ENCODE measurements at regions not wholly inside any gene's neighbourhood (a gene's known extent, or its start where the extent isn't known, plus 50 kb on each side); places are given as distances from the start of the nearest gene placed in this dataset.

- Histone ChIP-seq H3K9ac (ENCODE audit: low read length) (no peak overlapping the region), H3K27ac (ENCODE audit: low read depth, low read length) (no peak overlapping the region), H2AFZ (ENCODE audit: low read depth, low read length) (no peak overlapping the region), H4K20me1 (ENCODE audit: insufficient read depth, low read length) (no peaks in the 10 kb centered on the region), H3K4me2 (ENCODE audit: low read length) (no peak overlapping the region), H3K4me1 (ENCODE audit: insufficient read depth, low read length) (no peaks in the 10 kb centered on the region), H3K27me3 (ENCODE audit: insufficient read depth, low read length) (no peaks in the 10 kb centered on the region), H3K9me3 (ENCODE audit: insufficient read depth, low read depth, low read length) (no peaks in the 10 kb centered on the region), H3K4me3 (ENCODE audit: insufficient read depth, low read depth, low read length) (no peak overlapping the region), H3K79me2 (ENCODE audit: insufficient read depth, low read length) (no peaks in the 10 kb centered on the region), H3K36me3 (ENCODE audit: insufficient read depth, low read length) (no peaks in the 10 kb centered on the region)
- TF ChIP-seq CTCF (IDR thresholded peaks at IDR 0.05; ENCODE audit: insufficient read depth, low read depth, low read length), result no peak
- H3K4me1 Mint-ChIP-seq (ENCODE audit: low read depth, unreplicated experiment), result no peaks in the 10 kb centered on the region
- no peaks in the 10 kb centered on the region for H3K27me3 Mint-ChIP-seq (ENCODE audit: low read depth, unreplicated experiment)
- H3K4me3 Mint-ChIP-seq (ENCODE audit: unreplicated experiment), result no peak overlapping the region
- DNase-seq (ENCODE audit: low read depth), result no peak
- no peak overlapping the region for H3K27ac Mint-ChIP-seq (ENCODE audit: unreplicated experiment)
- H3K36me3 Mint-ChIP-seq (ENCODE audit: low read depth, unreplicated experiment), result no peaks in the 10 kb centered on the region
- H3K9me3 Mint-ChIP-seq (ENCODE audit: unreplicated experiment), result peaks cover 2% of the 10 kb centered on the region
- no peak for FAIRE-seq
These were observed 615.8 kb downstream of the CCSER2 start for GRCh38 chr10:84944187-84944586.

- no peak for FAIRE-seq
These were observed 617.4 kb downstream of the CCSER2 start for GRCh38 chr10:84945791-84946190.

GRCh38 chr10:84946904-84947303 is 618.5 kb downstream of the CCSER2 start:
- H3K27me3 Mint-ChIP-seq (ENCODE audit: low read depth, unreplicated experiment), result no peaks in the 10 kb centered on the region

More at GRCh38 chr10:84945791-84946190, 617.4 kb downstream of the CCSER2 start:
- H3K36me3 Mint-ChIP-seq (ENCODE audit: low read depth, unreplicated experiment), result no peaks in the 10 kb centered on the region
- H3K36me3 ChIP-seq (ENCODE audit: insufficient read depth, low read length), result no peaks in the 10 kb centered on the region
- no peak overlapping the region for H2AFZ ChIP-seq (ENCODE audit: low read depth, low read length)
- H3K27ac Mint-ChIP-seq (ENCODE audit: unreplicated experiment), result no peak overlapping the region
- H3K27me3 ChIP-seq (ENCODE audit: insufficient read depth, low read length), result no peaks in the 10 kb centered on the region
- TF ChIP-seq EZH2 (IDR thresholded peaks at IDR 0.05; ENCODE audit: insufficient read depth, low read length) (no peak), CTCF (IDR thresholded peaks at IDR 0.05; ENCODE audit: insufficient read depth, low read depth, low read length) (no peak)
- no peak overlapping the region for H3K4me3 Mint-ChIP-seq (ENCODE audit: unreplicated experiment)
- no peaks in the 10 kb centered on the region for H4K20me1 ChIP-seq (ENCODE audit: insufficient read depth, low read length)
- H3K4me1 ChIP-seq (ENCODE audit: insufficient read depth, low read length), result no peaks in the 10 kb centered on the region
- H3K27me3 Mint-ChIP-seq (ENCODE audit: low read depth, unreplicated experiment), result no peaks in the 10 kb centered on the region
- H3K9me3 Mint-ChIP-seq (ENCODE audit: unreplicated experiment), result peaks cover 2% of the 10 kb centered on the region
- no peaks in the 10 kb centered on the region for H3K79me2 ChIP-seq (ENCODE audit: insufficient read depth, low read length)
- no peaks in the 10 kb centered on the region for H3K4me1 Mint-ChIP-seq (ENCODE audit: low read depth, unreplicated experiment)
- H3K4me2 ChIP-seq (ENCODE audit: low read length), result no peak overlapping the region
- no peak for DNase-seq (ENCODE audit: low read depth)
- H3K9me3 ChIP-seq (ENCODE audit: insufficient read depth, low read depth, low read length), result no peaks in the 10 kb centered on the region
- no peak overlapping the region for H3K27ac ChIP-seq (ENCODE audit: low read depth, low read length)
- no peak overlapping the region for H3K9ac ChIP-seq (ENCODE audit: low read length)
- no peak overlapping the region for H3K4me3 ChIP-seq (ENCODE audit: insufficient read depth, low read depth, low read length)

More at GRCh38 chr10:84946904-84947303, 618.5 kb downstream of the CCSER2 start:
- Mint-ChIP-seq H3K9me3 (ENCODE audit: unreplicated experiment) (peaks cover 2% of the 10 kb centered on the region), H3K4me3 (ENCODE audit: unreplicated experiment) (no peak overlapping the region), H3K27ac (ENCODE audit: unreplicated experiment) (no peak overlapping the region), H3K36me3 (ENCODE audit: low read depth, unreplicated experiment) (no peaks in the 10 kb centered on the region), H3K4me1 (ENCODE audit: low read depth, unreplicated experiment) (no peaks in the 10 kb centered on the region)
- Histone ChIP-seq H3K4me2 (ENCODE audit: low read length) (no peak overlapping the region), H3K4me1 (ENCODE audit: insufficient read depth, low read length) (no peaks in the 10 kb centered on the region), H3K27ac (ENCODE audit: low read depth, low read length) (no peak overlapping the region), H2AFZ (ENCODE audit: low read depth, low read length) (no peak overlapping the region), H3K36me3 (ENCODE audit: insufficient read depth, low read length) (no peaks in the 10 kb centered on the region), H3K9me3 (ENCODE audit: insufficient read depth, low read depth, low read length) (no peaks in the 10 kb centered on the region), H4K20me1 (ENCODE audit: insufficient read depth, low read length) (no peaks in the 10 kb centered on the region), H3K9ac (ENCODE audit: low read length) (no peak overlapping the region), H3K4me3 (ENCODE audit: insufficient read depth, low read depth, low read length) (no peak overlapping the region), H3K79me2 (ENCODE audit: insufficient read depth, low read length) (no peaks in the 10 kb centered on the region), H3K27me3 (ENCODE audit: insufficient read depth, low read length) (no peaks in the 10 kb centered on the region)
- DNase-seq (ENCODE audit: low read depth) (no peak), FAIRE-seq (no peak)
- TF ChIP-seq CTCF (IDR thresholded peaks at IDR 0.05; ENCODE audit: insufficient read depth, low read depth, low read length) (no peak), EZH2 (IDR thresholded peaks at IDR 0.05; ENCODE audit: insufficient read depth, low read length) (no peak)
